Parathyroid adenoma (tissue), 2 donors: ENCODE measurements at regions not wholly inside any gene's neighbourhood (a gene's known extent, or its start where the extent isn't known, plus 50 kb on each side); places are given as distances from the start of the nearest gene placed in this dataset.

Experiments
- H2AFZ ChIP-seq: fragments of 300-600 bp; sonication (generic); one replicate; pipeline ENCODE4 v1.7.0; 2017; ENCODE audit warnings: antibody characterized with exemption, mild to moderate bottlenecking
- H3K27ac ChIP-seq: fragments of 300-600 bp; sonication (generic); one replicate; pipeline ENCODE4 v1.7.0; 2017
- H3K27me3 ChIP-seq: fragments of 300-600 bp; sonication (generic); one replicate; pipeline ENCODE4 v1.7.0; 2017; ENCODE audit warnings: low read length; ENCODE audit not compliant: control insufficient read depth, insufficient read depth
- H3K36me3 ChIP-seq: fragments of 300-600 bp; sonication (generic); one replicate; pipeline ENCODE4 v1.7.0; 2017; ENCODE audit warnings: low read length; ENCODE audit not compliant: control insufficient read depth, insufficient read depth
- H3K4me1 ChIP-seq: fragments of 300-600 bp; sonication (generic); one replicate; pipeline ENCODE4 v1.7.0; 2017; ENCODE audit warnings: control low read depth
- H3K4me2 ChIP-seq: fragments of 300-600 bp; sonication (generic); one replicate; pipeline ENCODE4 v1.7.0; 2017; ENCODE audit warnings: low read length
- H3K4me3 ChIP-seq: fragments of 300-600 bp; sonication (generic); one replicate; pipeline ENCODE4 v1.7.0; 2017; ENCODE audit warnings: low read depth, low read length
- H3K79me2 ChIP-seq: fragments of 300-600 bp; sonication (generic); one replicate; pipeline ENCODE4 v1.7.0; 2017; ENCODE audit warnings: control low read depth
- H3K9ac ChIP-seq: fragments of 300-600 bp; sonication (generic); one replicate; pipeline ENCODE4 v1.7.0; 2017; ENCODE audit warnings: mild to moderate bottlenecking
- H3K9me3 ChIP-seq: fragments of 300-600 bp; sonication (generic); one replicate; pipeline ENCODE4 v1.7.0; 2017; ENCODE audit warnings: low read length; ENCODE audit not compliant: control insufficient read depth
- CTCF ChIP-seq: fragments of 300-600 bp; sonication (generic); IDR thresholded peaks from one replicate; pipeline ENCODE4 v1.7.0; 2017; ENCODE audit warnings: antibody characterized with exemption, mild to moderate bottlenecking
- donor health status: primary hyperparathyroidism.

GRCh38 chr10:31125789-31126188 is 94.1 kb upstream of the ZNF438 start:
- Histone ChIP-seq H3K27me3 (no peaks in the 10 kb centered on the region), H3K27ac (no peak overlapping the region), H3K4me2 (no peak overlapping the region), H3K4me1 (no peaks in the 10 kb centered on the region), H3K9me3 (no peaks in the 10 kb centered on the region), H3K36me3 (no peaks in the 10 kb centered on the region), H2AFZ (no peak overlapping the region), H3K79me2 (no peaks in the 10 kb centered on the region), H3K4me3 (no peak overlapping the region), H3K9ac (no peak overlapping the region)
- TF ChIP-seq CTCF, result no peak

- Histone ChIP-seq H2AFZ (no peak overlapping the region), H3K27me3 (no peaks in the 10 kb centered on the region), H3K4me2 (no peak overlapping the region), H3K36me3 (no peaks in the 10 kb centered on the region), H3K27ac (no peak overlapping the region), H3K9me3 (no peaks in the 10 kb centered on the region), H3K4me3 (no peak overlapping the region), H3K4me1 (no peaks in the 10 kb centered on the region), H3K79me2 (no peaks in the 10 kb centered on the region), H3K9ac (no peak overlapping the region)
- TF ChIP-seq CTCF, result no peak
Observed at GRCh38 chr10:31126593-31126992, 94.9 kb upstream of the ZNF438 start.

GRCh38 chr10:31128536-31128935 is 96.9 kb upstream of the ZNF438 start:
- no peaks in the 10 kb centered on the region for H3K9me3 ChIP-seq
- no peak overlapping the region for H3K4me3 ChIP-seq
- no peaks in the 10 kb centered on the region for H3K79me2 ChIP-seq
- no peak overlapping the region for H2AFZ ChIP-seq
- no peak for TF ChIP-seq CTCF
- no peaks in the 10 kb centered on the region for H3K36me3 ChIP-seq
- H3K27me3 ChIP-seq, result no peaks in the 10 kb centered on the region
- no peak overlapping the region for H3K27ac ChIP-seq
- H3K4me2 ChIP-seq, result no peak overlapping the region
- no peaks in the 10 kb centered on the region for H3K4me1 ChIP-seq
- no peak overlapping the region for H3K9ac ChIP-seq

GRCh38 chr10:31129271-31129670 is 97.6 kb upstream of the ZNF438 start:
- H3K4me3 ChIP-seq, result no peak overlapping the region
- no peaks in the 10 kb centered on the region for H3K9me3 ChIP-seq
- no peak for TF ChIP-seq CTCF
- H3K4me2 ChIP-seq, result no peak overlapping the region
- no peaks in the 10 kb centered on the region for H3K79me2 ChIP-seq
- H2AFZ ChIP-seq, result no peak overlapping the region
- no peak overlapping the region for H3K9ac ChIP-seq
- no peak overlapping the region for H3K27ac ChIP-seq
- no peaks in the 10 kb centered on the region for H3K36me3 ChIP-seq
- no peaks in the 10 kb centered on the region for H3K27me3 ChIP-seq
- H3K4me1 ChIP-seq, result no peaks in the 10 kb centered on the region

GRCh38 chr10:31129880-31130405 is 98.3 kb upstream of the ZNF438 start:
- Histone ChIP-seq H3K4me3 (no peak overlapping the region), H3K79me2 (no peaks in the 10 kb centered on the region), H3K4me1 (no peaks in the 10 kb centered on the region), H3K27me3 (no peaks in the 10 kb centered on the region), H3K9ac (no peak overlapping the region), H3K27ac (no peak overlapping the region), H3K9me3 (no peaks in the 10 kb centered on the region), H2AFZ (no peak overlapping the region), H3K4me2 (no peak overlapping the region), H3K36me3 (no peaks in the 10 kb centered on the region)
- no peak for TF ChIP-seq CTCF
